Hematopoietic multipotent progenitor cell treated with erythropoietin and hydrocortisone succinate and interleukin-3 and kit ligand, for 4 days (in vitro differentiated cells): ENCODE measurements at regions not wholly inside any gene's neighbourhood (a gene's known extent, or its start where the extent isn't known, plus 50 kb on each side); places are given as distances from the start of the nearest gene placed in this dataset.
"Not testable (repeated sequence)": the region's sequence is repeated elsewhere in the genome, so short reads cannot be mapped to it uniquely, and the experiment has no call there.

ENCODE experiments used
- DNase-seq: peaks from one replicate; pipeline ENCODE4 v3.0.0-alpha.2; 2015

- DNase-seq, result no peak
Observed at GRCh38 chr1:215405211-215405610, 161.9 kb upstream of the KCTD3 start.

DNA sequence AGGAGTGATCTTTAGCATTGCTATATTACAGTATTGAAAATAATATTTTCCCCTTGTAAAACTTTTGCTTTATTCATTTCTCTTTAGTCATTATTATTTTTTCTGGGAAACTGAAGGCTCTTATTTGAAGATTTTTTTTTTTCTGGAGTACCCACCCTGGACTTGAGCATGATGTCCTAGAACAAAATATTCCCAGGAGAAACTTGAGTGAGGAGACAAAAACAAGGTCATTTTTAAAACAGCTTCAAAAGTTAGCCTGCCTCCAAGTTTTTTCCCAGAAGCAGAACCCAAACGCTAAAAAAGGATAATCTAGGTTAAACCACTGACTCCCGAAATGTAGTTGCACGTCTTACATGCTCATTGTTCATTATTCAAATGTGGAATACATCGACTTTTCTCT lies 160.2 kb upstream of the KCTD3 start:
- no peak for DNase-seq

DNA sequence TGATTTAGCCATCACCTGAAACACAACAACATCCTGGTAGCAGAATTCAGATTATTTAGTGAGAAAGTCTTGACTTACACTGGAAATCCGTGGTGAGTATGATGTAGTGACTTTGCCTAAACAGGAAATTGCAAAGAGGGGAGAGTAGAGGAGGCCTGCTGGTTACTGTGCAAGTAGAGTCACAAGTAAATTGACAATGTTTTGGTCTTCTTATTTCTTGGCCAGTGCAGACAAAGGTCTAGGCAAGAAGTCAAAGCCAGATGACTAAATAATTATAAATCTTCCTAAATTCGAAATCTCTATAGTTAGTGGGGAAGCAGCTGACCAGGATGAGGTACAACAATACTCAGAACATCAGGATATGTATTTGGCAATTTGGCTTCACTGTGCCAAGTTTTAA lies 159.5 kb upstream of the KCTD3 start:
- DNase-seq, result no peak

- not testable (repeated sequence) for DNase-seq
Observed at GRCh38 chr1:215409546-215409945, 157.6 kb upstream of the KCTD3 start.

DNA sequence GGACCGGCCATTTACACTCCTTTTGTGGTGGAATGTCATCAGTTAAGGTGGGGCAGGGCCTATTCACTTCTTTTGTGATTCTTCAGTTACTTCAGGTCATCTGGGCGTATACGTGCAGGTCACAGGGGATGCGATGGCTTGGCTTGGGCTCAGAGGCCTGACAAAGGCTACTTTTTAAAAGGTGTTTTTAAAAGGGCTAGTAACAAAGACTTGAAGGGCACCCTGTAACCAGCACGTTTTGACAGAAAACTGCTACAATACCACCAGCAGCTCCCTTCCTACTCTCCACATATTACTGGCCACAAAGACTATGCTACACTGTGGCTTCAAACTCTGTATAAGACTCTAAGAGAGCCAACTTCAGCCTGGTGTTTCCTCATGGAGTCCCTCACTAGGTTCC lies 151.6 kb upstream of the KCTD3 start:
- DNase-seq, result not testable (repeated sequence)

DNA sequence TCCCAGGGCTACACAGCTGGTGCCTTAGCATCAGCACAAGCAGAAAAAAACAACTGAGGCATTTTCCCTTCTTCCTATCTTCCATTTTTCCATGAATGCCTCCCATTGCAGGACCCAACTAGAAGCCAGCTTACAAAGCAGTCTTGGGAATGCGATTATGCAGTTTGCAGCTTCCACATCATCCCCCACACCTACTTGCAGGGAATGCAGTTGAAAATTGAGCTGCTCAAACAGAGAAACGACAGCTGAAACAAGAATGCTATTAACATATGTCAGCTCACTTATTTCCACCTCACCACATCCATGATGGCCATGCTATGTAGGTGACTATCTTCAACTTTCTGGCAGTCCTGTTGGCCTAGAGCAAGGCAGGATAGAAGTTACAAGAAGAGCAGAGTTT lies 150.6 kb upstream of the KCTD3 start:
- DNase-seq, result no peak

- no peak for DNase-seq
Observed at GRCh38 chr1:215417122-215417521, 150.0 kb upstream of the KCTD3 start.

- no peak for DNase-seq
Observed at GRCh38 chr1:215418876-215419447, 148.1 kb upstream of the KCTD3 start.

- DNase-seq, result no peak
Observed at GRCh38 chr1:215421744-215422143, 145.4 kb upstream of the KCTD3 start.

GRCh38 chr1:215423288-215423687 lies 143.8 kb upstream of the KCTD3 start:
- DNase-seq, result no peak

DNA sequence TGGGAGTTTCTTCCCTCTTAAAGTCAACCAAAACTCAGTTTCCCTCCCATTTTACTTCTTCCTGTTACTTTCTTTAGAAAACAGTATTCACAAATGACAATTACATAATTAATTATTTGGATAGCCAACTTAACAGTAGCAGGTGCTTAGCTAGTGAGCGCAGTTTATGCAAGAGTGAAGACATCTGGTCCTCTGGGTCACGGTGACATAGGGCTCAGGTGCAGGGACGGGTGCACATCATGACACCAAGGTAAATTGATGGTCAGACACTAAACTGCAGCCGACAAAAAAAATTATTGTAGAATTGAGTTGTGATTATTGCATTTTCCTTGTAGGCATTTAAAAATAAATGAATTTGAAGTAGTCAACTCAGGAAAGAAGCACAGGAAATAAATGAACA lies 142.0 kb upstream of the KCTD3 start:
- no peak for DNase-seq

- no peak for DNase-seq
Observed at GRCh38 chr1:215426101-215426500, 141.0 kb upstream of the KCTD3 start.

DNA sequence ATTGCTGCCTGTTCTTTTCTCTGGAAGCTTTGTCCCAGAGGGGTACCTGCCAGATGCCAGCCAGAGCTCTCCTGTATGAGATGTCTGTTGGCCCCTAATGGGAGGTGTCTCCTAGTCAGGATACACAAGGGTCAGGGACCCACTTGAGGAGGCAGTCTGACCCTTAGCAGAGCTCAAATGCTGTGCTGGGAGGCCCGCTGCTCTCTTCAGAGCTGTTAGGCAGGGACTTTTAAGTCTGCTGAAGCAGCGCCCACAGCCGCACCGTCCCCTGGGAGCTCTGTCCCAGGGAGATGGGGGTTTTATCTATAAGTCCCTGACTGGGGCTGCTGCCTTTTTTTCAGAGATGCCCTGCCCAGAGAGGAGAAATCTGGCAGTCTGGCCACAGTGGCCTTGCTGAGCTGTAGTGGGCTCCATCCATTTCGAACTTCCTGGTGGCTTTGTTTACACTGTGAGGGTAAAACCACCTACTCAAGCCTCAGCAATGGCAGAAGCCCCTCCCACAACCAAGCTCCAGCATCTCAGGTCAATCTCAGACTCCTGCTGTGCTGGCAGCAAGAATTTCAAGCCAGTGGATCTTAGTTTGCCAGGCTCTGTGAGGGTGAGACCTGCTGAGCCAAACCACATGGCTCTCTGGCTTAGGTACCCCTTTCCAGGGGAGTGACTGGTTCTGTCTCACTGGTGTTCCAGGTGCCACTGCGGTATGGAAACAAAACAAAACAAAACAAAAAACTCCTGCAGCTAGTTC lies 134.4 kb upstream of the KCTD3 start:
- not testable (repeated sequence) for DNase-seq

GRCh38 chr1:215433237-215433636 lies 133.9 kb upstream of the KCTD3 start:
- no peak for DNase-seq

- no peak for DNase-seq
Observed at GRCh38 chr1:215439549-215439948, 127.6 kb upstream of the KCTD3 start.

GRCh38 chr1:215444715-215445414 lies 122.2 kb upstream of the KCTD3 start:
- DNase-seq, result no peak

GRCh38 chr1:215448014-215448413 lies 119.1 kb upstream of the KCTD3 start:
- not testable (repeated sequence) for DNase-seq

- not testable (repeated sequence) for DNase-seq
Observed at GRCh38 chr1:215449147-215449546, 118.0 kb upstream of the KCTD3 start.

DNA sequence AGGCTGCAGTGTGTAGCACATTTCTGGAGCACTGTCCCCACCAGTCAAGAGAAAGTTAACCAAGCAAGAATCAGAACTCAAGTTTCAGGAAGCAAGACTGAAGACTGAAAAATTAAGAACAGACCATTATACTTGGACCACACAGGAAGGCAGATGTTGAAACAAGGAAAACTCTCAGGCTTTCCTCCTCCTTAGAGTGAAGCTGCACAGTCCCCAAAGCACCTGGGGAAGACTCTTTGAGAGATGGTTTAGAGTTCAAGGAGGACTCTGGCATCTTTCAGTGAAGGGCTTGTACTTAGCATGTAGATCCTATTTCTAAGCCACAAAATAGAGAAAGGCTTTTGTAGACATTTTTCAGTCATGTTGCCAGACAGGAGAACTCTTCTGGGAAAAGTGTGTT lies 113.7 kb upstream of the KCTD3 start:
- no peak for DNase-seq

GRCh38 chr1:215457213-215457612 lies 109.9 kb upstream of the KCTD3 start:
- DNase-seq, result no peak

DNA sequence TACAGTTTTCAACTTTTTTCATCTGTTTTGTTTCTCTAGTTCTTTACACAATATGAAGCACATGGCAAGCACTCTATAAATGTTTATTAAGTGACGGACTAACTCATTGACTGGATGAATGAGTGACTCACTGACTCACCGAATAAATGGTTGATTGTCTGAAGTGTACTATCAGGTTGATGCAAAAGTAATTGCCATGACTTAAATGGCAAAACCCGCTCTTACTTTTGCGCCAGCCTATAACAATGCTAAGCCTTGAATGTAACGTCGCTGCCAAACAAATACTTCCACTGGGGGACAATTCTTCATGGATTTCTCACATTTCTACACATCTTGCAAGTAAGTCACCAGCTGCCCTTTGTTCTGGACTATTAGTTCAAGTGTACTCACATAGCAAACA lies 109.0 kb upstream of the KCTD3 start:
- DNase-seq, result no peak

DNA sequence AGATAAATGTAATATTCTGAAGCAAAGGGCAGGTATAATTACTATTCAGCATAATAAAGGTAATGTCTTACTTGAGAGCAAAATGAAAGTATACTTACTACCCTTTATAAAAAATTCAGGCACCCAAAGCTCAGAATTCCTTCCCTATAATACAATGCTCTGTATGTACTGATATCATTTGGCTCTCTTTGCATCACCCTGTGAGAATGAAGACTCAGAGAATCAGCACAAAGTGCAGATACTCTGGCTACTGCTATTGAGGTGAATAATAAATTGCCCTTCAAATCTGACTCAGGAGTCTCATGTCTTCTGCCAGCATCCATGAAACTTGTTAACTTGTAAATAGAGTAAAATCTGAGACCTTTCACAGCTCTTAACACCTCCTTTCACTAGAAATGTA lies 108.5 kb upstream of the KCTD3 start:
- DNase-seq, result no peak

- DNase-seq, result no peak
Observed at GRCh38 chr1:215459136-215459535, 108.0 kb upstream of the KCTD3 start.

DNA sequence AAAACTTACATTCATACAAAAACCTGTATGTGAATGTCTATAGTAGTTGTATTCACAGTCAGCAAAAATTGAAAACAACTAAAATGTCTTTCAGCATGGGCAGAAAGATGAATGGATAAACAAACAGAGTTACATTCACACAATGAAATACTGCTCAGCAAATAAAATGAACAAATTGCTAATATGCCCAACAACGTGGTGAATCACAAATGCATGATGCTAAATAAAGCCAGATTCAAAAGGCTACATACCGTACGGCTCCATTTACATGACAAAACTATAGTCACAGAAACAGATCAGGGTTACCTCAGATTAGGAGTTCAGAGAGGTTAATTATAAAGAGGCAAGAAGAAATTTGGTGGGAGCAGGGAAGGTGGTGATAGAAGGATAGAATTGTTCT lies 100.7 kb upstream of the KCTD3 start:
- DNase-seq, result no peak
